H1 (cell line): ENCODE measurements at regions not wholly inside any gene's neighbourhood (a gene's known extent, or its start where the extent isn't known, plus 50 kb on each side); places are given as distances from the start of the nearest gene placed in this dataset.

ENCODE experiments used
- CTCF ChIA-PET: fragments of 300-600 bp; sonication (Branson Sonifier 250); formaldehyde crosslinking; loops from one replicate; lab custom pipeline; 2021; ENCODE audit not compliant: partially characterized antibody; lab: Charles Lee
- POLR2A ChIA-PET: fragments of 300-600 bp; sonication (Branson Sonifier 250); formaldehyde crosslinking; loops from one replicate; lab custom pipeline; 2021; ENCODE audit warnings: inconsistent platforms; ENCODE audit not compliant: partially characterized antibody; lab: Charles Lee
- DNase-seq, 2 experiments: peaks; one replicate each; pipeline versions ENCODE4 v3.0.0 to v3.0.0-alpha.2; 2010 to 2022; ENCODE audit warnings: low spot score in 2 of 2, low read depth in 1 of 2, mixed read lengths in 1 of 2
- FAIRE-seq: peaks from 2 replicates; lab custom pipeline; 2011; peaks lifted over from hg19 to GRCh38; lab: Jason Lieb, UNC
- H2AFZ ChIP-seq: 2 replicates; pipeline ENCODE4 v1.8.1; 2012; ENCODE audit warnings: low read length, inconsistent platforms
- H2AK5ac ChIP-seq: 2 replicates; pipeline ENCODE4 v1.6.1; 2013; ENCODE audit warnings: low read depth, low read length
- H2BK120ac ChIP-seq: replicated peaks from 2 replicates; pipeline ENCODE3; 2013; ENCODE audit warnings: low read depth, low read length, inconsistent platforms
- H2BK12ac ChIP-seq: 2 replicates; pipeline ENCODE4 v1.6.1; 2013; ENCODE audit warnings: low read depth, low read length
- H2BK15ac ChIP-seq: 2 replicates; pipeline ENCODE4 v1.6.1; 2013; ENCODE audit warnings: low read length
- H2BK20ac ChIP-seq: 2 replicates; pipeline ENCODE4 v1.6.1; 2013; ENCODE audit warnings: low read length
- H2BK5ac ChIP-seq: 2 replicates; pipeline ENCODE4 v1.6.1; 2013; ENCODE audit warnings: low read depth, low read length
- H3K14ac ChIP-seq: 2 replicates; pipeline ENCODE4 v1.6.1; 2013; ENCODE audit warnings: inconsistent platforms; ENCODE audit not compliant: insufficient read length
- H3K18ac ChIP-seq: 2 replicates; pipeline ENCODE4 v1.6.1; 2013; ENCODE audit warnings: low read length; ENCODE audit errors: extremely low read depth
- H3K23ac ChIP-seq: 2 replicates; pipeline ENCODE4 v1.6.1; 2013; ENCODE audit warnings: inconsistent platforms; ENCODE audit not compliant: insufficient read length
- H3K23me2 ChIP-seq: 2 replicates; pipeline ENCODE4 v1.6.1; 2013; ENCODE audit warnings: low read depth, low read length
- H3K27ac ChIP-seq: 2 replicates; pipeline ENCODE4 v1.6.1; 2011; ENCODE audit warnings: low read depth, low read length, inconsistent platforms
- H3K27me3 ChIP-seq, 4 experiments: replicated peaks in 1 of 4; 1 replicate in 1 of 4; 2 replicates in 3 of 4; pipeline versions ENCODE4 v1.6.1 to v1.8.1; 2011 to 2013; ENCODE audit warnings: low read length in 3 of 4, mild to moderate bottlenecking in 3 of 4, inconsistent platforms in 2 of 4, mixed read lengths in 2 of 4, moderate library complexity in 1 of 4; ENCODE audit not compliant: control insufficient read depth in 3 of 4, insufficient read depth in 3 of 4; ENCODE audit errors: extremely low read depth in 1 of 4
- H3K36me3 ChIP-seq, 4 experiments: 2 replicates each; pipeline versions ENCODE4 v1.6.1 to v1.8.1; 2011 to 2013; ENCODE audit warnings: mild to moderate bottlenecking in 4 of 4, low read length in 3 of 4, moderate library complexity in 2 of 4, control low read depth in 1 of 4, inconsistent platforms in 1 of 4; ENCODE audit not compliant: insufficient read depth in 4 of 4, control insufficient read depth in 2 of 4
- H3K4ac ChIP-seq: replicated peaks from 2 replicates; pipeline ENCODE3; 2013; ENCODE audit warnings: low read length, low read depth, mixed read lengths, inconsistent platforms; ENCODE audit not compliant: insufficient read length
- H3K4me1 ChIP-seq, 4 experiments: replicated peaks in 1 of 4; 1 replicate in 1 of 4; 2 replicates in 3 of 4; pipeline versions ENCODE4 v1.6.1 to v1.8.1; 2011 to 2013; ENCODE audit warnings: low read length in 3 of 4, inconsistent platforms in 2 of 4, mixed read lengths in 1 of 4; ENCODE audit not compliant: insufficient read depth in 4 of 4, control insufficient read depth in 3 of 4
- H3K4me2 ChIP-seq, 2 experiments: 2 replicates each; pipeline versions ENCODE4 v1.6.1 to v1.8.1; 2011 to 2013; ENCODE audit warnings: low read depth in 2 of 2, low read length in 2 of 2, control low read depth in 1 of 2, inconsistent platforms in 1 of 2, mild to moderate bottlenecking in 1 of 2; ENCODE audit not compliant: insufficient read depth in 1 of 2
- H3K4me3 ChIP-seq, 4 experiments: fragments of 200-600, 300-600 bp in 1 of 4; sonication (generic), shearing (Covaris generic), sonication (Bioruptor Twin) in 1 of 4; 2 replicates each; pipeline versions ENCODE4 v1.5.1 to v1.8.1; 2011 to 2016; ENCODE audit warnings: low read length in 4 of 4, low read depth in 3 of 4, control low read depth in 2 of 4, inconsistent platforms in 2 of 4, mild to moderate bottlenecking in 2 of 4, mixed read lengths in 1 of 4, moderate library complexity in 1 of 4; ENCODE audit not compliant: insufficient read depth in 2 of 4; ENCODE audit errors: extremely low read depth in 1 of 4
- H3K56ac ChIP-seq: replicated peaks from 2 replicates; pipeline ENCODE3; 2013; ENCODE audit warnings: low read depth, mild to moderate bottlenecking, mixed read lengths, low read length, inconsistent platforms; ENCODE audit not compliant: insufficient read length
- H3K79me1 ChIP-seq: 2 replicates; pipeline ENCODE4 v1.6.1; 2013; ENCODE audit warnings: low read depth, low read length, control low read depth
- H3K79me2 ChIP-seq, 2 experiments: 2 replicates each; pipeline versions ENCODE4 v1.6.1 to v1.8.1; 2012 to 2013; ENCODE audit warnings: low read length in 2 of 2, mild to moderate bottlenecking in 2 of 2, inconsistent platforms in 1 of 2; ENCODE audit not compliant: insufficient read depth in 2 of 2, control insufficient read depth in 1 of 2
- H3K9ac ChIP-seq, 4 experiments: replicated peaks in 1 of 4; 1 replicate in 1 of 4; 2 replicates in 3 of 4; pipeline versions ENCODE4 v1.6.1 to v1.8.1; 2011 to 2013; ENCODE audit warnings: low read depth in 3 of 4, low read length in 3 of 4, control low read depth in 2 of 4, mild to moderate bottlenecking in 2 of 4, moderate library complexity in 2 of 4, inconsistent platforms in 1 of 4; ENCODE audit errors: extremely low read depth in 1 of 4
- H3K9me3 ChIP-seq, 2 experiments: 2 replicates each; pipeline versions ENCODE4 v1.6.1 to v1.8.1; 2012 to 2013; ENCODE audit warnings: mild to moderate bottlenecking in 2 of 2, moderate library complexity in 2 of 2, control low read depth in 1 of 2, inconsistent platforms in 1 of 2, low read depth in 1 of 2, low read length in 1 of 2, mixed read lengths in 1 of 2; ENCODE audit not compliant: insufficient read depth in 2 of 2
- H4K20me1 ChIP-seq, 2 experiments: replicated peaks in 1 of 2; 2 replicates each; pipeline versions ENCODE3 to v1.8.1; 2011 to 2013; ENCODE audit warnings: inconsistent platforms in 2 of 2, low read length in 2 of 2, mild to moderate bottlenecking in 1 of 2; ENCODE audit not compliant: insufficient read depth in 2 of 2, control insufficient read depth in 1 of 2
- H4K5ac ChIP-seq: 2 replicates; pipeline ENCODE4 v1.6.1; 2013; ENCODE audit warnings: low read length, low read depth, mixed read lengths, inconsistent platforms; ENCODE audit not compliant: insufficient read length
- H4K8ac ChIP-seq: 2 replicates; pipeline ENCODE4 v1.8.0; 2013; ENCODE audit warnings: mild to moderate bottlenecking, moderate library complexity, low read length, inconsistent platforms; ENCODE audit not compliant: insufficient read depth; ENCODE audit errors: extremely low read depth
- H4K91ac ChIP-seq: replicated peaks from 2 replicates; pipeline ENCODE3; 2013; ENCODE audit warnings: low read length, mixed read lengths, inconsistent platforms; ENCODE audit not compliant: insufficient read length
- JUND ChIP-seq: IDR thresholded peaks from 2 replicates; pipeline ENCODE4 v1.6.1; 2011; ENCODE audit warnings: mild to moderate bottlenecking, improper control_type of control experiment, low read length
- RFX5 ChIP-seq: IDR thresholded peaks from 2 replicates; pipeline ENCODE4 v1.6.1; 2011; ENCODE audit warnings: low read depth, low read length, improper control_type of control experiment, borderline replicate concordance
- WGBS, 2 experiments: shearing (Covaris generic) in 1 of 2; methylation state at CpG; one replicate each; pipeline versions ENCODE4 v1.1.6 to v1.1.7; 2013 to 2015; ENCODE audit warnings: low lambda C conversion rate in 2 of 2, mixed read lengths in 2 of 2, inconsistent platforms in 1 of 2, low coverage in 1 of 2, missing lambda C conversion rate in 1 of 2; ENCODE audit not compliant: insufficient replicate concordance in 2 of 2, insufficient coverage in 1 of 2, insufficient read length in 1 of 2; ENCODE audit errors: extremely low coverage in 1 of 2, missing lambda C conversion rate in 1 of 2; 5-methylcytosine and 5-hydroxymethylcytosine counted together

DNA sequence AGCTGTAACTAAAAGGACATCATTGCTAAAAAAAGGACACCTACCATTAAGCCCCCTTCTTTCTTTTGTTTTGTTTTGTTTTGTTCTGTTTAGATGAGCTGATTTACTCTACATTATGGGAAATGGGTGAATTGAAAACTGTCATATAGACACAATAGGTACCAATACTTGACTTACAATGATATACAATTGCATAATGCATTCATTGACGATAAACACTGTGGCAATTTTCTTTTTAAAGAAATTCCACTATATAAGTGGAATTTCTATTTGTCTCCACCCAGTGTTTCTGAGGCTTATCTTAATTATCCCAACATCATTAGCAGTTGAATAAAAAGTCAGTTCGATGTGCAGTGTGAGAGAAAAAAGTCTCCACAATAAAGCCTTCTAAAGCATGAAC lies 282.1 kb downstream of the BCL2 start:
- Histone ChIP-seq H3K18ac (no peak overlapping the region), H4K20me1 (no peaks in the 10 kb centered on the region), H3K79me1 (no peaks in the 10 kb centered on the region), H3K36me3 (no peaks in the 10 kb centered on the region), H2AK5ac (no peak overlapping the region), H2AFZ (no peak overlapping the region), H3K9me3 (no peaks in the 10 kb centered on the region), H3K14ac (no peak overlapping the region), H3K56ac (no peak overlapping the region), H3K79me2 (no peaks in the 10 kb centered on the region), H2BK15ac (no peak overlapping the region), H3K23ac (no peak overlapping the region), H4K91ac (no peak overlapping the region), H3K23me2 (no peaks in the 10 kb centered on the region; the same call in 1 of the 2 replicates), H4K8ac (no peak overlapping the region), H2BK20ac (no peak overlapping the region), H3K4me1 (no peaks in the 10 kb centered on the region; a peak in 1 of 7 replicates), H2BK5ac (no peak overlapping the region), H2BK12ac (no peak overlapping the region), H3K27ac (no peak overlapping the region), H3K9ac (no peak overlapping the region), H2BK120ac (no peak overlapping the region), H3K4me3 (no peak overlapping the region), H3K27me3 (no peaks in the 10 kb centered on the region), H3K4me2 (no peak overlapping the region), H3K4ac (no peak overlapping the region), H4K5ac (no peak overlapping the region)
- DNase-seq, result no peak
- CTCF ChIA-PET, result interaction anchor here (0.6 to 1.7 kb wide), 3 partner anchors 11 to 842 kb away, joined by 3 to 6 read pairs (median 3); no protein-coding TSS in a partner anchor
- FAIRE-seq, result no peak
- TF ChIP-seq JUND (no peak), RFX5 (no peak)
- 81% methylated on average over 2 of the region's 2 CpGs; no CpG with 5 or more reads in 1 of the 2 experiments for WGBS, 2 experiments
- POLR2A ChIA-PET, result interaction anchor here (0.6 kb wide), 1 partner anchor 13 kb away, joined by 3 read pairs; no protein-coding TSS in a partner anchor
